HG02759 (cell line): ENCODE measurements at regions not wholly inside any gene's neighbourhood (a gene's known extent, or its start where the extent isn't known, plus 50 kb on each side); places are given as distances from the start of the nearest gene placed in this dataset.

Source experiments
- ATAC-seq: cut with Tn5 transposase; IDR thresholded peaks from one replicate; pipeline ENCODE4 v1.9.1; 2021; ENCODE audit warnings: mild to moderate bottlenecking, moderate library complexity; ENCODE audit not compliant: unreplicated experiment

DNA sequence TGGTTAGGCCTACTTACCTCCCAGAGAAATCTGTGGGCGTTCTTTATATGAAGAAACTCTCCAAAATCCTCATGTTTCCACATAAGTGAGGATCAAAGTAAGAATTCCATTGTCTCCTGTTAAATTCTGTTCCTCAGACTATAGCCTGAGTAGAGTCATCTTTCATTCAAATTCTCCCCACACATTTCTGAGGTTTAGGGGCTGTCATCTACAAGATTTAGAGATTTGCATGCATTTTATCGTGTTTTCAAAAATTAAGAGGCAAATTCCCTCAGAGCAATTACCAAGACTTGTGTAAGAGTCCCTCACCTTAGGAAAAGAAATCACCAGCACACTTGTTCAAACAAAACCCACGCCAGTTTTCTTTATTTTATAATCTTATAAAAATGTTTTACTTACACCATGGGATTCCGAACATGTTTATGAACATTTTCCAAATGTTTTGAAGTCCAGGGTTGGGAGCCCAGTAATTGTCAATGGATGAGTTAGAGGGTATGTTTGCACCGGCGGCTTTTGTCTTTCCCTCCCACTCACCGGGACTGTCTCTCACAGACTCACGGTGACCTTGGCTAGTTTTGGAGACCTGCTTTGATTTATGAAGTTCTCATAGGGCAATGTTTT is 367.6 kb downstream of the ENC1 start:
- ATAC-seq, result no peak

DNA sequence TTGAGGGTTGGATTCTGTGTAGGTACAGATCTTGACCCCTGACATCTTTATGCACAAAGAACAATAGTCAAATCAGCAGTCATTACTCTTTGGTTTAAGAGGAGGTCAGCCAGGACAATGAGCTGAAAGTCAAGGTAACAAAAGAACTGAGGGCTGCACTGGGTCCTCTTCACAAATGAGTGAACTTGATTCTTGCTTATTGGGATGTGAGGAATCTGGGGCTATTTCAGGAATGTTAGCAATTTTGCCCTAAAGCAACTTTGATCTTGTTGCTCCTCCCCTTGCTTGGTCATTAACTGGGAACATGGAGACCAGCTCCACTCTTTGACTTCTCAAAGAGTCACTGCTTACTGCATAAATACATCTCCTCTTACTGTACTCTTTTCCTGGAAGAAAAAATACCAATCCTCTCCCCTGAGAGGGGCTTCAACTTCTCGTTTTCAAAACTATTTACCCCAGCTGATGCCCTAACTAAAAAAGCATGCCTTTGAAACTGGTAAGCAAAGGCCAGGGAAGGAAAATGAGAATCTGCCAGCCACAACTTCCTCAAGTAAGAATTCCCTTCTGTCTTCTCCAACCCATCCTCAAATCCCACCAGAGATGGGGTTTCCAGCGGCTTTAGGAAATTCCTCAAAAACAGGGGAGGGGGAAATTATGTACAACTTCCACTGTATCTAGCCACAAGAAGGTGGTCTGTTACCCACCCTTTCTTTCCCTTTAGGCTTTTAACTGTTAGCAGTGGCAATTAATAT is 368.3 kb downstream of the ENC1 start:
- ATAC-seq, result no peak

DNA sequence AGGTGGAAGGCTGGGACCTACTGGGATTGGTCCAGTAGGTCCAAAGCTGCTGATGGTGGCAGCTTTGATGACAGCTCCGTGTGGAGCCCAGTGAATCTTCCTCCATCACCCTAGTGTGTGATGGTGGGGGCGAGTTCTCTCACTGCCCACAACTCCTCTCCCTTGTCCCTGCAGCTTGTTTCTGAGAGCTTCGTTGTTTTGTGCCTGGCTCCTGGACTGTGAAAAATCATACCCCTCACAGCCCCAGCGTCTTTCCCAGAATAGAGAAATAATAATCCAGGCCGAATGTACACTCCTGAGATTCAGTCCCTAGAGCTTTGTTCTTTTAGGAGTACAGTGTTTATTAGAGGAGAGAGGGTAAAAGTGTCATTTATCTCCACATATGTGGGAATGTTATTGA is 372.2 kb downstream of the ENC1 start:
- no peak for ATAC-seq

DNA sequence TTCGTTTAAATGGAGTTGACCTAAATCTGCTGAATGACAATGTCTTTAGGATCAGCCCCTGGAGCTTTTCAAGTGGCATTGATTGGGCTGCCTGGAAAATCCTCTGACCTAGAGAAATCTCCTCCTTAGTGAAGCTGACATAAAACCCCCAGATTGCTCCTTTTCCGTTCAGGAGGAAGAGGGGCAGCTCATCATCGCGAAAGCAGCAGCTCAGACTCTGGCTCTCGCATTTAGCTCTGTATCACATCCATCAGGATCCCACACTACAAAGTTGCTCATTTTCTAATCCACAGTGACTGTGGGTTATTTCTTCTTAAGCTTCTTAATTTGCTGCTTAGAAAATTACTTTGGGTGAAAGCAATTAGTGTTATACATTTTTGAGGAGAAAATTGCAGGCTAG is 373.7 kb downstream of the ENC1 start:
- ATAC-seq, result no peak

- ATAC-seq, result no peak
Observed at GRCh38 chr5:74266132-74266531, 374.4 kb downstream of the ENC1 start.

DNA sequence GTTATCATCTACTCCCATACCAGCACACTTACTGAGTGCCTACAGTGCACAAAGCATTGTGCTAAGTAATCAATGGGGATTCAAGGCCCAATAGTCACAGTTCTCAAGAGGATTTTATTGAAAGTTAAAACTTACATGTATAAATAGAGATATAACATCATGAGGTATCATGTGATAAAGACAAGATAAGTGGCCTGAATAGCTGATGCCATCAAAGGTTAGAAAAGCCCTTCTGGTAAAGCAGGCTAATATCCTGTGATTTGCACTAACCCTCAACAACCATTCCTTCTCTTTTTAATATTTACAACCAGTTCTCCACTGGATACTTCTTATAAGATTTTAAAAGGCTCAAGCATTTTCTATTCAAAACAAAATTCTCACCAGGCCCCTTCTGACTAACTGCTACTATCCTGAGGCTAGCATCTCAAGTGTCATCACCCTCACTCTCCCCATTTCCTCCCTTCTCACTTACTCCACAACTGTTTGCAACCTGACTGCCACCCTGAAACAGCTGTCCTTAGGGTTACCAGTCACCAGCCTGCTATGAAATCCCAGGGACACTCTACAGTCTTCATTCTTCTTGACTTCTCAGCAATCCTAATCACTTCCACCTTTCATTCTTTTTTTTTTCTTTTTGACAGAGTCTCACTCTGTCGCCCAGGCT is 377.9 kb downstream of the ENC1 start:
- ATAC-seq, result no peak

GRCh38 chr5:74261866-74262265 is 378.7 kb downstream of the ENC1 start:
- ATAC-seq, result no peak

- ATAC-seq, result no peak
Observed at GRCh38 chr5:74261421-74261820, 379.1 kb downstream of the ENC1 start.

DNA sequence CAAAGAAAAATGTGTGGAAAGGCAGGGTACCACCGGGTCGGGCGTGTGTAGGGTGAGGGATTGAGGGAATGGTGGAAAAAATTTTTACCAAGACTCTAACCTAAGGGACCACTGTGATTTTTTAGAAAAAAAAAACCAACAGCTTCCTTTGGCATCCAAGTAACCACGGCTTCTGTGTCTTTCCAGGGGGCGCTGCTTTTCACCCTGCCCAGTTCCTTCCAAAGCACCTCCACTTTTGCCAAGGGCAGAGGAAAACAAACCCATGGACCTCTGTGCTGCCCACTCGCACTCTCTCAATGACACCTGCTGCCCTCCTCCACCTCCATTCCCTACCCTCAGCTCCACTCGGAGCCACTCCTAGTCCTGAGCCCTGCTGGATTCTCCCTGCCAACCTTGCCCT is 381.0 kb downstream of the ENC1 start:
- no peak for ATAC-seq

DNA sequence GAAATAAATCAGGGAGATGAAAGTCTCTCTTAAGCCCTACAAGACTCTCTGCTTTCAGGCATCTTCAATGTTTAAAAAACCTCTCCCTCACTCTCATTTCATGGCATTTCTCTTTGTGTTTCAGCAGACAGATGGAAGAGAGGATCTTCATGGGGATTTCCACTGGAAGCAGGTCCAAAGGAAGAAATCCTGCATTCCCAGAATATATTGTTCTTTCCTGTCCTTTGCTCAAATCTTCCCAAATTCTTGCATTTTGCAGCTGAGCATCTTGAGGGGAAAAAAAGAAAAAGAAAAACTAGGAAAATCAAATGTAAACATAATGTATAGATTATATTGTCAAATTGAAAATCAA is 382.2 kb downstream of the ENC1 start:
- ATAC-seq, result no peak

- no peak for ATAC-seq
Observed at GRCh38 chr5:74257645-74258313, 382.7 kb downstream of the ENC1 start.

- ATAC-seq, result no peak
Observed at GRCh38 chr5:74257060-74257527, 383.4 kb downstream of the ENC1 start.

GRCh38 chr5:74255692-74256392 is 384.7 kb downstream of the ENC1 start:
- no peak for ATAC-seq

DNA sequence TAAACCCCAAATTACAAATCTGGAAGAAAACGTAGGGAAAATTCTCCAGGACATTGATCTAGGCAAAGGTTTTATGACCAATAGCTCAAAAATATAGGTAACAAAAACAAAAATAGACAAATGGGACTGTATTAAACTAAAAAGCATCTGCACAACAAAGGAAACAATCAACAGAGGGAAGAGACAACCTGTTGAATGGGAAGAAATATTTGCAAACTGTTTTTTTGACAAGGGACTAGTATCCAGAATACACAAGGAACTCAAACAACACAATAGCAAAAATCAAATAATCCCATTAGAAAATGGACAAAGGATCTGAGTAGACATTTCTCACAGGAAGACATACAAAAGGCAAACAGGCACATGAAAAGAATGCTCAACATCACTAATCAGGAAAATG is 386.3 kb downstream of the ENC1 start:
- ATAC-seq, result no peak

DNA sequence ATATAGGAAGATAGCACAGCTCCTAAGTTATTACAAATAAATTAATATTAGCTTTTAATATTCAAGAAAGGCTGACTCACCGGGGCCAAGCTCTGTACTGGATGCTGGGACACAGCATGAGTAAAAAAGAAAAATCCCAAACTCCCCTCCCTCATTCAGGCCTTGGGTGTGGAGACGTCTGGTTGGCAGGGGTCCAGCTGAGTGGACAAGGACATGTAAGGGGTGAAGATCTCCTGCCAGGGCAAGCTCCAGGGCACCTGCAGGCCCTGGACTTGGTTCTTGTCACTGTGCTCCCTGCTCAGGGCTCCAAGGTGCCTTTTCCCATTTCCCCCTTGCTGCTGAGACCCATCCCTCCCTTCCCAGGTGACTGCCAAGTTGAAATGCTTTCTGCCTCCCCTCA is 388.5 kb downstream of the ENC1 start:
- no peak for ATAC-seq

DNA sequence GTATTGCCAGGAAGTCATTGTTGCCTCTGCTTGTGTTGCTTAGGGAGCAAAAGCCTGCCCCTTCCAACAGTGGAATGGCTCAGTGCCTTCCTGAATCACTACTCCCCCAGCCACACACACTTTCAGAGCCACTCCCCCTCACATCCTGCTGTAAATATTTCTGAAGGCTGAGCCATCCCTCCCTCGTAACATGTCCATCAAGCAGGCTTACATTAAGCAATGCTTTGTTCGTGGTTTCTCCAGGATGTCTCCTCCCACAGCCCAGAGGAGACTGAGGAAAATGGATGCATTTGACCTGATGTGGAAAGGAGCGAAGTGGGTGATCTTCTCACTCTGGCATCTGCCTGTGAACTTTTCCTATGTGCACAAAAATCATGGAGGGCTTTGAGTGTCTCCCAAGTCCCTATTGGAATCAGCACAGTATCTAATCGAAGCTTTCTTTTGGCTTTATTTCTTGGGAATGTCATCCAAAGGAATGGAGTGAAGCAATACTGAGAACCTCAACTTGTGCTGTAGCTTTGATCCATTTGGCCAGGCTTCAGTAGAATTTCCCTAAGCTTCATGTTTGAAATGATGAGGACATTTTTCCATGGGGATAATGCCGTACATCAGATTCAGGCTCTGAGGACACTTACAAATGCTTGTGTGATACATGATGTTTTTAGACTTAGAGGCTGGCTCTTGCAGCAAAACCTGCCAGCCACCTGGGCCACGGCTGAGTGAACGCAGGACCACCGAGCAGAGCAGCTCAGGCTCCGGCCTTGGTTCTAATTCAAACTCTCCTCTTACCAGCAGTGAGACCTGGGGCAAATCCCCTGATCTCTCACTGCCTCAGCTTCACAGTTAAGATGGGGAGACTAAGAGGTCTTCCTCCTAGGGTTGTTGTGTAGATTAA is 389.1 kb downstream of the ENC1 start:
- ATAC-seq, result no peak

GRCh38 chr5:74250304-74251102 is 390.0 kb downstream of the ENC1 start:
- no peak for ATAC-seq

DNA sequence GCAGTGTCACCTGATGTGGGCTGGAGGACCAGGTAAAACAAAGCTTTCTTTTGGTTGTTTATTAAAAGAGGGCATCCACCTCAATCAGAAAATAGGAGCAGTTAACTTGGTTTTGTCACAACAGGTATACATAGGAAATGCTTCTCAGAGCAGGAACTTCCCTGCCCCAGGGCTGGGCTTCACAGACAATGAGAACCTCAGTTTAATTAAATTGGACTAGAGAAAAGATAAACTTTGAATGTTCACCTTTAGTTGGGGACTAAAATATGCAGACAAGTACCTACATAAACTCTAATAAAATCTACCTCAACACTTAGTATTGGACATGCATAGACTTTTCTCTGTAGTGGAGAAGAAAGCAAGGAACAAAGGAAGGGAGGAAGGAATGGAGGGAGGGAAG is 392.0 kb downstream of the ENC1 start:
- no peak for ATAC-seq

DNA sequence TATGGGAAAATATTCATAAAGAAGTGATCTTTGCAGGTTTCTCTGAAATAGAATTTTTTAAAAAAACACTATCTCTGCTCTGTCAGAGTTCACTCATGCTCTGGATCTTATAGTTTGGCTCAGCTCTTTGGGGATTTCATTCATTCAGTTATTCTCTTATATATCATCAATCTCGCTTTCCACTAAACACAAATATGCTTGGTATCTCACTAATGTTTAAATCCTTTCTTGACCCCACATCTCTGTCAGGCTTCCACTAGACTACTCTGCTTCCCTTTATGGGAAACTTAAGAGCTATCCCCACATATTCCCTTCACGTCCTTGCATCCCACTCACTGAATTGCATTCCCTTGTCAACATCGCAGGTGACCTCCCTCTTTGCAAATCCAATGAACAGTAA is 396.1 kb downstream of the ENC1 start:
- ATAC-seq, result no peak
